Activated CD4-positive, alpha-beta T cell treated with anti-CD3 and anti-CD28 coated beads, Interleukin-2, amount 50 U/mL, for 48 hours (primary cell): ENCODE measurements at regions not wholly inside any gene's neighbourhood (a gene's known extent, or its start where the extent isn't known, plus 50 kb on each side); places are given as distances from the start of the nearest gene placed in this dataset.

Experiments
- DNase-seq, 2 experiments: peaks; one replicate each; pipeline ENCODE4 v3.0.0-alpha.2; 2020

GRCh38 chr11:111019871-111020670 is 225.5 kb upstream of the POU2AF2 start:
- DNase-seq, result no peak

DNA sequence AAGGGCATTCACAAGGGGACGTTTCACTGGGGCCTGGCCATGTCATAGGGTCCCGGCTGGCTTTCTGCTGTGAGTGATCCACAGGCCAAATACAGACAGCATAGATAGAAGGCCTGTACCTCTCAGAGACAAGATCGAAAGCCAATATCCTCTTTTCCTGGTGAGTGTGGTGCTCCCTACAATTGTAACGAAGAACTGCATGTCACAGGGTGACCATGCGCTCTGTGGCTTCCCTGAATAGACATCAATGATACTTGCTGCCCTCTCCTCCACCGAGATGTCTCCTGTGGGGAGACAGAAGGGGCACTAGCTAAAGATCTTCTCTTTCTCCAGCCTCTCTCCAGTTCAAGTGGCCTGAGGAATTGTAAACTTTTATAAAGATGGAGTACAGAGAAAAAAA is 226.1 kb upstream of the POU2AF2 start:
- DNase-seq, result no peak

GRCh38 chr11:111018566-111018965 is 227.0 kb upstream of the POU2AF2 start:
- no peak for DNase-seq

DNA sequence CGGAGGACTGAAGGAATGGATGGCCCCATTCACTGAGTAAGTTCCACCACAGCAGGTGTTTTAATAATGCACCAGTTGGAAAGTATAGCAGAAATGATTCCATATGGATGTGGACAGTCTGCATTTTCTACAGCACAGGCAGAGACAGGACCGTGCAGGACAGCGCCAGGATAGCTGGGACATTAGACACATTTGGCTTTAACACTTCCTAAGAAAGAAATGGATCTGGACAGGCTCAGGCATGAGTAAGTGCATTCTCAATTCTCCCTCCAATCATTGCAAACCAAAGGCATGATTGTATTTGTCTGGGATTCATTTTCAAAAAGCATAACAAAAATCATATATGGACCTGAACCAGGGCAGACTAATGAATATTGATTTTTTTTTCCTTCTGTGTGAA is 233.0 kb upstream of the POU2AF2 start:
- no peak for DNase-seq

- no peak for DNase-seq
These were observed 234.3 kb upstream of the POU2AF2 start for GRCh38 chr11:111011275-111011594.

- DNase-seq, result no peak
These were observed 234.9 kb upstream of the POU2AF2 start for GRCh38 chr11:111010391-111011274.

GRCh38 chr11:111006227-111006626 is 239.3 kb upstream of the POU2AF2 start:
- no peak for DNase-seq

GRCh38 chr11:111001986-111002611 is 243.4 kb upstream of the POU2AF2 start:
- DNase-seq, result no peak

DNA sequence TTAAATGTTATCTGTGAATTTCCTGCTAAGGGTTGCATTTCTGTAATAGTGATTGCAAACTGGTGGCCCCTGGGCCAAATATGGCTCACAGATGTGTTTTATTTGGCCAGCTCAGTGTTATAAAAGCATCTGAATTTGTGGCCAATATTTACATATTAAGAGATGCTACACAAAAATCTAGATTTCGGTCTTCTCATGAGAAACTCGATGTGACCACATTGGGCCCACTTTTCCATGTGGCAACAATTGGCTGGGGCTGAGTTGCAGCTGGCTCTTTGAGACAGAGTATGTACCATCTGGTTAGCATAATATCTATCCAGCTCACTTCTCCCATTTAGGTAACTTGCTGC is 244.5 kb upstream of the POU2AF2 start:
- no peak for DNase-seq

DNA sequence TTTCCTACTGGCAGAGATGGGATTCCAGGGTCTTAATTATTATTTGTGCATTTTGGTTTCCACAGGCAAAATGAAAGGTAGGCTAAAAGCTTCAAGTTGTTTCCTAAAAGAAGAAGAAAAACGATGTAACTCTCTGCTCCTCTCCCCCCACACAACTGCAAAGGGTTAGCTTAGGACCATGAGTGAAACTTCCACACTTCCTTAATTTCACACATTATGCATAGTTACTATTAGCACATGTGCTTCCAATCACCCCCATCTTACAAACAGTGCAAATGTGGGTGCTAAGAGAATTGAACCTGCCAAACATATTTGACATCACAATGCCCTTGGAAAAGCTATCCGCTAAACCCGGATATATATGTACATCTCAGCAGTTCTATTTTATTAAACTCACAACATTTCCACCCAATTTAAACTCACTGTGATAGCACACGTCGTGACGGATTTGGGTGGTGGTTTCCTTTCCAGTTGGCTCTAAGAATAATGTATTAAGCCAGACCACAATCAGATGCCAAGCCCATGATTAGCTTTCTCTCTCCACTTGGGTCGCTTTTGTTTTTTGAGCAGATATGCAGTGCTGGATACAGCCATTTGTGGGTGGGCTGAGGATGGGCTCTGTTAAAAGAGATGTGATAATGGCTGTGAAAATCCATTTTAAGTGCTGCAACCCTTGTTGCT is 245.0 kb upstream of the POU2AF2 start:
- DNase-seq, result no peak

- no peak for DNase-seq
These were observed 253.0 kb upstream of the POU2AF2 start for GRCh38 chr11:110992481-110992880.

- no peak for DNase-seq
These were observed 253.7 kb upstream of the POU2AF2 start for GRCh38 chr11:110991661-110992355.

DNA sequence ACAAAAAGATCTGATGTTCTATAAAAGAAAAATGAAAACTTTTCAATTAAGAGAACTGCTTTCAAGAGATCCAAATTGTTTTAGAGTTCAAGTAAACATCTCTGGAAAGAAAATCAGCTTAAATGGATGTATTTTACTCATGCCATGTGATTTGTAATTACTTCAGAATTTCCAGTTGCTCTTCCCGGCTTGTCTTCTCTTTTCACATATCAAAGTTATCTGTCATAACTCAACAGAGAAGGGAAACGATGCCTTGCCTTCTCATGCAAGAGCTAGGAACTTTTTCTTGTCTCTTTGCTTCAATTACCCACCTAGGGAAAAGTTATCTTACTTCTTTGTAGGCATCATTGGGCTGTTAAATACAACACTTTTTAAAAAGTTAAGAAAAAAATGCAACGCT is 255.2 kb upstream of the POU2AF2 start:
- DNase-seq, result no peak

- no peak for DNase-seq
These were observed 255.9 kb upstream of the POU2AF2 start for GRCh38 chr11:110989428-110990133.

DNA sequence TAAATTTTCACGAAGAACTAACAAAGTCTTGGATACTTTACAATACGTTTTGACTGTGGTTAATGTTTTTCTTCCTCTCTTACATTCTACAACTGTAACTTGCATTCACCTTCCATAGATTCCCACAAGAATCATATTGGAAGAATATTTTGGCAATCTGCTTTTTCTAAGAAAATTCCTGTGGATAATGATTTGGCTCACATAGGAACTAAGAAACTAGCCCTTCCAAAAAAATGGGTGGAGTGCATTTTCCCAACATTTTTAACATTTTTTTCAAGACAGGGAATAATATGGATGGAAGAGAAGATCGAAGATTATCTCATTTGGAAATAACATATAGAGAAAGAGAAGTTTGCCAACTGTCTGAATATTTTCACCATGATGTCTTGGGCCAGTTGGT is 256.9 kb upstream of the POU2AF2 start:
- DNase-seq, result no peak

DNA sequence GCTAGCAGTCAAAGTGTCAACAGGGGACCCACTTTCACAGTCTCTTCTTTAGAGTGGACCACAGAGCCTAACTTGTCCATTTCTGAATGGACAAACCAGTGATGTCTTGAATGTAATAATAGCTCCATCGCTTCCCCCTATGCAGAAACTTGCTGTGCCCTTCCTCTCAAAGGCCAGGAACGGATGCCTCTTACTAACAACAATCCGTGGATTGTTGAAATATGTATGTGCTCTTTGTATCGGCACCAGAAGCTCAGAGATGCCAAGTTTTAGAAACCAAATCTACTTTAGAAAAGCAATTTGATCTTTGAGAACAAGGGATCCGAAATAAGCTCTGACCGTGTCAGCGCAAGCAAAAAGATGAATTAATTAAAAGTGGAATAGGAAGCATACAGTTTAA is 259.5 kb upstream of the POU2AF2 start:
- no peak for DNase-seq

DNA sequence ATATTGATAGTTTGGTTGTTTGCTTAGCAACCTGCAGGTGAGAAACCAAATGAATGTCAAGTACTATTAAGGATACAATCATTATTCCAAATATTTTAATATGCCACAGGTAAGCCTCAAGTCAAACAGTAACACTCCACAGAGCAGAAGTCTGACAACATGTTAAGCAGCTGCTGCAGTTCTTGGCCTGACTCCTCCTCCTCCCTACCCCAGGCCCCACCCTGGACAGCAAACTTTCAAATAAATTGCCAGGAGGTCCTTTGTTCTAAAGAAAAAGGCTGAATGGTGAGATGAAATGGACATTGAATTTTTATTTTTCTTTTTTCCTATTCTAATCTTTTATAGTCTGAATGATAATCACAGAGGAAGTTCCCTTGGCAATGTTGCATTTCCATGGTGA is 260.0 kb upstream of the POU2AF2 start:
- no peak for DNase-seq

- DNase-seq, result no peak
These were observed 260.8 kb upstream of the POU2AF2 start for GRCh38 chr11:110984693-110985092.

DNA sequence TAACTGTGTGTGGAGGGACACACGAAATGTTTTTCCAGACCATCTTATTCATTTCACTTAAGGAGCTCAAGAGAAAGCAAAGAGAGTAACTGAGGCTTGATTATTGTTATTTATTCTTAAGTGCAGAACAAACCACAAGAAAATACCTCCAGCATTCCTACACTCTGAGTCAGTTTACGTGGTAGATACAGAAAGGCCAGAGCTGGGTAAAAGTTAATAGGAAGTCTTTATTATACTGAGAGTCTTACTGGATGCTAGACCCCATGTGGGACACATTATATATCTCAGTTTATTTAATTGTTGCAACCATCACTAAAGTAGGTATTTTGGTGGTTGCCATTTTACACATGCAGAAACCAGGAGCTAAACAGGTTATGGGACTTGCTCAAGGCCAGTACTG is 261.4 kb upstream of the POU2AF2 start:
- DNase-seq, result no peak

- no peak for DNase-seq
These were observed 263.3 kb upstream of the POU2AF2 start for GRCh38 chr11:110982214-110982613.

DNA sequence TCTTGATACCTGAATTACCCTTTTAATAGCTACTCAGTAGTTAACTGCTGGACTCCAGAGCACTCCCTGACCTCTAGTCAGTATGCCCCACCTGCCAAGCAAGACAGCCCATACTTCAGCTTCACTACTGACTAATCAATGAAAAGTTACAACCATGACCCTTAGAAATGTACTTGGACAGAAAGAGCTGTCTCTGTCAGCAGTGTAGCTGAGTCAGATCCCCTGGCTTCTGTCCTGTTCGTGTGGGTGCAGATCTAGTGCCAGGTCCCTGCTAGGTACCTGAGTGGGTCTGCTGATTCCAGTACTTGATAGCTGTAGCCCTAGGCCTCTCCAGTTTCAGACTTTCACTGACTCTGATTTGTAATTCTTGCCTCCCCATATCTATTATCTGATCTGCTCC is 265.8 kb upstream of the POU2AF2 start:
- DNase-seq, result no peak

GRCh38 chr11:110977661-110978060 is 265.4 kb upstream of the ARHGAP20 start:
- no peak for DNase-seq
